ENCODE measurements at regions not wholly inside any gene's neighbourhood (a gene's known extent, or its start where the extent isn't known, plus 50 kb on each side); places are given as distances from the start of the nearest gene placed in this dataset.

DNA sequence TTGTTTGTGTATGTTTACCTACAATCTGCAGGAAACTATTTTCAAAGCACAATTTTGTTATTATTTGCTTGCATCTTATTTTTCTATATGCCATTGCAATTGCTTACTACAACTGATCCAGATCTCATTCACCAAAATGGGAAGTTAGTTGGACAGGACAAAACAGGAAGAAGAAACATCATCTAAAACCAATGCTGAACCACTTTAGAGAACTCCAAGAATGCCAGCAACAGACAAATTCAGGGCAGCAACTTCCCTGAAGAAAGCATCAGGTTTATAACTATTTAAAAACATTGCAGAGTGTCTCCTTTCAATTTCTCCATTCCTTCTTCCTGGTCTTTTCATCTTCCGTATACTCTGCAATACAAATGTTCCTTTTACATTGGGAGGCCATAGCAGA is 82.4 kb upstream of the SMYD2 start:
- TF ChIP-seq, protein P1, sequence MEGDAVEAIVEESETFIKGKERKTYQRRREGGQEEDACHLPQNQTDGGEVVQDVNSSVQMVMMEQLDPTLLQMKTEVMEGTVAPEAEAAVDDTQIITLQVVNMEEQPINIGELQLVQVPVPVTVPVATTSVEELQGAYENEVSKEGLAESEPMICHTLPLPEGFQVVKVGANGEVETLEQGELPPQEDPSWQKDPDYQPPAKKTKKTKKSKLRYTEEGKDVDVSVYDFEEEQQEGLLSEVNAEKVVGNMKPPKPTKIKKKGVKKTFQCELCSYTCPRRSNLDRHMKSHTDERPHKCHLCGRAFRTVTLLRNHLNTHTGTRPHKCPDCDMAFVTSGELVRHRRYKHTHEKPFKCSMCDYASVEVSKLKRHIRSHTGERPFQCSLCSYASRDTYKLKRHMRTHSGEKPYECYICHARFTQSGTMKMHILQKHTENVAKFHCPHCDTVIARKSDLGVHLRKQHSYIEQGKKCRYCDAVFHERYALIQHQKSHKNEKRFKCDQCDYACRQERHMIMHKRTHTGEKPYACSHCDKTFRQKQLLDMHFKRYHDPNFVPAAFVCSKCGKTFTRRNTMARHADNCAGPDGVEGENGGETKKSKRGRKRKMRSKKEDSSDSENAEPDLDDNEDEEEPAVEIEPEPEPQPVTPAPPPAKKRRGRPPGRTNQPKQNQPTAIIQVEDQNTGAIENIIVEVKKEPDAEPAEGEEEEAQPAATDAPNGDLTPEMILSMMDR (IDR thresholded peaks at IDR 0.05; ENCODE audit: low read length): no peak
- TF ChIP-seq EZH2 (IDR thresholded peaks at IDR 0.05; ENCODE audit: borderline replicate concordance, low read length): no peak

All from OCI-LY1 (cell line).